ENCODE measurements at regions not wholly inside any gene's neighbourhood (a gene's known extent, or its start where the extent isn't known, plus 50 kb on each side); places are given as distances from the start of the nearest gene placed in this dataset.

GRCh38 chr9:89905606-89906338, 301.0 kb downstream of the GADD45G start:
- no peaks in the 10 kb centered on the region for H3K9me3 Mint-ChIP-seq
- H3K36me3 Mint-ChIP-seq = no peaks in the 10 kb centered on the region
- H3K27ac Mint-ChIP-seq = no peak overlapping the region
- no peak overlapping the region for H3K4me3 Mint-ChIP-seq
- no peaks in the 10 kb centered on the region for H3K4me1 Mint-ChIP-seq
- H3K27me3 Mint-ChIP-seq = peaks cover 4% of the 10 kb centered on the region

GRCh38 chr9:89911721-89912604, 307.2 kb downstream of the GADD45G start:
- Mint-ChIP-seq H3K36me3 (no peaks in the 10 kb centered on the region), H3K9me3 (no peaks in the 10 kb centered on the region), H3K27me3 (no peaks in the 10 kb centered on the region), H3K4me3 (no peak overlapping the region), H3K27ac (no peak overlapping the region), H3K4me1 (no peaks in the 10 kb centered on the region)

GRCh38 chr9:89912605-89912953, 307.8 kb downstream of the GADD45G start:
- H3K4me3 Mint-ChIP-seq = no peak overlapping the region
- no peaks in the 10 kb centered on the region for H3K9me3 Mint-ChIP-seq
- H3K4me1 Mint-ChIP-seq = no peaks in the 10 kb centered on the region
- no peaks in the 10 kb centered on the region for H3K36me3 Mint-ChIP-seq
- no peak overlapping the region for H3K27ac Mint-ChIP-seq
- H3K27me3 Mint-ChIP-seq = no peaks in the 10 kb centered on the region

DNA sequence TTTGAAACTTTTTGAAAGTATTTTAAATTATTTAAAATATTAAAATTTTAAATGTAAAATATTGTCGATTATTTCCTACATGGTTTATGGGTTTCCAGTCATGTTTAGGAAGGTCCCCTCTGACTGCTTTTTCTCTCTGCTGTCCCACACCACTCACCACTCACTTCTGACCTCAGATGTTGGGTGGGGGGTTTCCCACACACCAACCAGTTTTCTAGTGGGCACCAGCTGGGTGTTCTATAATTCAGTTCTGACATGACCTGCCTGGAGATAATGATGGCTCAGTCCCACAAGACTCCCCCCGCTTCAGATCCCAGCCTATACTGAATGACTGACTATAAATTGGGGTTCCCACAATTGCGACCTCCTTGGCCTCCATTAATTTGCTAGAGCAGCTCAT, 310.4 kb downstream of the GADD45G start:
- peaks cover 1% of the 10 kb centered on the region for H3K27me3 Mint-ChIP-seq
- peaks cover 5% of the 10 kb centered on the region for H3K4me1 Mint-ChIP-seq
- H3K36me3 Mint-ChIP-seq = no peaks in the 10 kb centered on the region
- peak overlapping the region; percentile 78 for H3K27ac Mint-ChIP-seq
- no peaks in the 10 kb centered on the region for H3K9me3 Mint-ChIP-seq
- H3K4me3 Mint-ChIP-seq = no peak overlapping the region

DNA sequence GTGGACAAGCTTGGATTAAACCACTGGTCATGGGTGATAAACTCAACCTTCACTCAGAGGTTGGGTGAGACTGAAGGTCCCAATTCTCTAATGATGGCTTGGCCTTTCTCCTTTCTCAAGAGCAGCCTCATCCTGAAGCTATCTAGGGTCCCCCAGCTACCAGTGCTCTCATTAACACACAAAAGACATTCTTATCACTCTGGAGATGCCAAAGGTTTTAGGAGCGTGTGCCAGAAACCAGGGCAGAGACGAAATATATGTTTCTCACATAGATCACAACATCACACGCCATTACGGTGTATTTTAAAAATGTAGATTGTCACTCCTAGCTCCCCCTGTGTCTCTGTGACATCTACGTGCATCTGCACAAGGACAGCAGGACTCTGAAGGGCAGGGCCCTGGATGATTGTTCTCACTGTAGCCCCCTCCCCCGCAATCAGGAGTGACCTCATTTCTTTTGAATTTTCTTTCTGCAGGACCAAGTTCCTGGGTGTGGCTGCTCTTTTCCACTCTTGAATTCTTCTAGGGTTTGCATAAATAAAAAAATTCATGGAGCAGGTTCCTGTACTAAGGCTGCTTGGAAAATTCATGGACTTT, 311.3 kb downstream of the GADD45G start:
- no peaks in the 10 kb centered on the region for H3K36me3 Mint-ChIP-seq
- H3K9me3 Mint-ChIP-seq = no peaks in the 10 kb centered on the region
- H3K27me3 Mint-ChIP-seq = peaks cover 1% of the 10 kb centered on the region
- H3K4me1 Mint-ChIP-seq = peaks cover 5% of the 10 kb centered on the region
- H3K27ac Mint-ChIP-seq = no peak overlapping the region
- no peak overlapping the region for H3K4me3 Mint-ChIP-seq

DNA sequence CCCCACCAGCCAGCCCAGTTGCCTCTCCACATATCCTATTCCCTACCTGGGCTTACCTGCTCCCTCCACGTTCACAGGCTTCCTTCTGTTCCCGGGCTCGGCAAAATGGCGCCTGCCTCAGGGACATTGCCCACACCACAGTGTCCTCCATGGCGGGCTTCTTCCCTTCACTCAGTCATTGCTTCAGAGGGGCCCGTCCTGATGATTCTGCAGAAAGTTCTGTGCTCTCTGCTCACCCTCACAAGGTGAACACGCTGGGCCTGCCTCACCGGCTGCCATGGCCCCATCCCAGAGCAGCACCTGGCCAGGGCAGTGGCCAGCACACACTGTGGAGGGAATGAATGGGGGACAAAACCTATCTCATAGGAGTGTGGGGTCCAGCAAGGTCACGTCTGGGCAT, 313.0 kb downstream of the GADD45G start:
- no peaks in the 10 kb centered on the region for H3K36me3 Mint-ChIP-seq
- H3K9me3 Mint-ChIP-seq = no peaks in the 10 kb centered on the region
- no peak overlapping the region for H3K27ac Mint-ChIP-seq
- H3K4me3 Mint-ChIP-seq = no peak overlapping the region
- peaks cover 1% of the 10 kb centered on the region for H3K27me3 Mint-ChIP-seq
- H3K4me1 Mint-ChIP-seq = peaks cover 5% of the 10 kb centered on the region

GRCh38 chr9:89919171-89919681, 314.4 kb downstream of the GADD45G start:
- peaks cover 1% of the 10 kb centered on the region for H3K27me3 Mint-ChIP-seq
- H3K36me3 Mint-ChIP-seq = no peaks in the 10 kb centered on the region
- no peak overlapping the region for H3K4me3 Mint-ChIP-seq
- H3K27ac Mint-ChIP-seq = no peak overlapping the region
- H3K9me3 Mint-ChIP-seq = no peaks in the 10 kb centered on the region
- H3K4me1 Mint-ChIP-seq = peaks cover 15% of the 10 kb centered on the region

DNA sequence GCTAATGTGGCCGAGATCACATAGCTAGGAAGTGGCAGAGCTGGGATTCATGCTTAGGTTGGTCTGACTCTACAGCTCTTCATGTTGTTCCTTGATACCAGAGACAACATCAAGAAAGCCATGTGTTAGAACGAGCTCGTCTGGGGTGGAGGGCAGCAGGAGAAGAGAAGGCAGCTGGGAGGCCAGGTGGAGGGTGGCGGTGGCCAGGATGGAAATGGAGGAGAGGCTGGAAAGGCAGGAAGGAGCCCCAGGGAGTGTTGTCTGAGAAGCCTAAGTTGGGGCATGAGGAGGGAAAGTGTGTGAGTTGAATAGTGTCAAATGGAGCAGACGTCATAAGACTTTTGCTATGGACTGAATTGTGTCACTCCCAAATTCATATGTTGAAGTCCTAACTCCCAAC, 315.3 kb downstream of the GADD45G start:
- H3K36me3 Mint-ChIP-seq = no peaks in the 10 kb centered on the region
- peaks cover 24% of the 10 kb centered on the region for H3K4me1 Mint-ChIP-seq
- H3K4me3 Mint-ChIP-seq = no peak overlapping the region
- peaks cover 1% of the 10 kb centered on the region for H3K27me3 Mint-ChIP-seq
- H3K9me3 Mint-ChIP-seq = no peaks in the 10 kb centered on the region
- H3K27ac Mint-ChIP-seq = no peak overlapping the region

GRCh38 chr9:89920951-89921350, 316.1 kb downstream of the GADD45G start:
- Mint-ChIP-seq H3K27me3 (peaks cover 1% of the 10 kb centered on the region), H3K27ac (no peak overlapping the region), H3K4me1 (peaks cover 26% of the 10 kb centered on the region), H3K9me3 (no peaks in the 10 kb centered on the region), H3K4me3 (no peak overlapping the region), H3K36me3 (no peaks in the 10 kb centered on the region)

GRCh38 chr9:89922099-89922498, 317.3 kb downstream of the GADD45G start:
- no peaks in the 10 kb centered on the region for H3K36me3 Mint-ChIP-seq
- H3K27me3 Mint-ChIP-seq = peaks cover 1% of the 10 kb centered on the region
- no peaks in the 10 kb centered on the region for H3K9me3 Mint-ChIP-seq
- no peak overlapping the region for H3K27ac Mint-ChIP-seq
- H3K4me1 Mint-ChIP-seq = peaks cover 26% of the 10 kb centered on the region
- H3K4me3 Mint-ChIP-seq = no peak overlapping the region

- Mint-ChIP-seq H3K4me1 (peaks cover 26% of the 10 kb centered on the region), H3K36me3 (no peaks in the 10 kb centered on the region), H3K9me3 (no peaks in the 10 kb centered on the region), H3K27me3 (peaks cover 1% of the 10 kb centered on the region), H3K4me3 (no peak overlapping the region), H3K27ac (no peak overlapping the region)
Observed at GRCh38 chr9:89923174-89923573, 318.4 kb downstream of the GADD45G start.

- Mint-ChIP-seq H3K27ac (peak overlapping the region; percentile 38), H3K27me3 (peaks cover 1% of the 10 kb centered on the region), H3K4me3 (peak overlapping the region; percentile 19)
Observed at GRCh38 chr9:89923961-89924504, 319.2 kb downstream of the GADD45G start.

GRCh38 chr9:89924611-89925010, 319.8 kb downstream of the GADD45G start:
- Mint-ChIP-seq H3K9me3 (no peaks in the 10 kb centered on the region), H3K27ac (no peak overlapping the region), H3K4me1 (peaks cover 21% of the 10 kb centered on the region), H3K36me3 (no peaks in the 10 kb centered on the region), H3K27me3 (no peaks in the 10 kb centered on the region), H3K4me3 (no peak overlapping the region)

More at GRCh38 chr9:89923961-89924504, 319.2 kb downstream of the GADD45G start:
- no peaks in the 10 kb centered on the region for H3K36me3 Mint-ChIP-seq
- peaks cover 26% of the 10 kb centered on the region for H3K4me1 Mint-ChIP-seq
- no peaks in the 10 kb centered on the region for H3K9me3 Mint-ChIP-seq

DNA sequence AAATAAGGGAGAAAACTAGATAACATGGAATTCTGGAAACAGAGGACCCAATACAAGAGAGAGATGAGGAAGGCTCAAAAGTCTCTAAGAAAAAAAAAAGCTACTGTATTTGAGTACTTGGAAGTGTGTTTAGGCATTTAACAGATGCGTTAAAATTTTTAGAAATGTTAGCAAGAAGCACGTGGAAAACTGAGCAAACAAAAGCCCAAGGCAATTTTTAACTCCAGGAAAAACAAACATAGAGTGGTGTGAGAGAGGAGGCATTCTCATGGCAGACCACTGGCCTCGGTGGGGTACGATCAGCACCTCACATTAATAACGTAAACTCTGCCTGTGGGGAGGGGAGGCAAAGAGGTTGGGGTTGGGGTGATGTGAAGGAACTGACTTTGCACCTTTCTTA, 321.4 kb downstream of the GADD45G start:
- Mint-ChIP-seq H3K36me3 (no peaks in the 10 kb centered on the region), H3K27me3 (no peaks in the 10 kb centered on the region), H3K4me1 (peaks cover 27% of the 10 kb centered on the region), H3K9me3 (no peaks in the 10 kb centered on the region), H3K27ac (no peak overlapping the region), H3K4me3 (no peak overlapping the region)

DNA sequence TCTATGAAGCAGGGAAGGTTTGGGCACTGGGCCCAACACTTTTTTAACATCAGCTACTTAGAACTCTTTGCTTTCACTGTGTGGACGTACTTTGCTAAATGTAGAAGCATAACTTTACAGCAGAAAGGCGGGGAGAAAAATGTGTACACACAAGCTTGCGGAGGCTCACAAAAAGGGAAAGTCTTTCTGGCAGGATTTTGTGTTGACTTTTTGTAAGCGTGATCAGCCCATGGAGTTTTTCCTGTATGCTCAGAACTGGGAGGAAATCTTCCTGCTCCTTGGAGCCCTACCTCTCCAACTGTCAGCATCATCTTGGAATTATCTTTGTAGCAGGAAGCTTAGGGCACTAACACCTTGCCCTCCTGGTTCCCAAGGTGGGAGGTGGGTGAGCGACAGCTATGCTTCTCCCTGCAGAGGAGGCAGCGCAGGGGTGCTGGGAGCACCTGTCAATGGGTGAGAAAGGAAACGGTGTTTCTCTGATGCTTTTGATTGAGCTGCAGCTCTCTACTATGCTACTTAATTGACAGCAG, 321.9 kb downstream of the GADD45G start:
- Mint-ChIP-seq H3K27me3 (no peaks in the 10 kb centered on the region), H3K27ac (no peak overlapping the region), H3K4me1 (peaks cover 27% of the 10 kb centered on the region), H3K4me3 (no peak overlapping the region), H3K36me3 (no peaks in the 10 kb centered on the region), H3K9me3 (no peaks in the 10 kb centered on the region)

Data from activated naive CD4-positive, alpha-beta T cell treated with anti-CD3 and anti-CD28 coated beads, Interleukin-2, amount 50 U/mL, for 24 hours (primary cell).